Endothelial cell of umbilical vein (primary cell): ENCODE measurements at regions not wholly inside any gene's neighbourhood (a gene's known extent, or its start where the extent isn't known, plus 50 kb on each side); places are given as distances from the start of the nearest gene placed in this dataset.
"Not testable (repeated sequence)": the region's sequence is repeated elsewhere in the genome, so short reads cannot be mapped to it uniquely, and the experiment has no call there.

Experiments
- BruUV-seq: library from RNA; stranded (reverse); fragments of 400-500 nt; replicated peaks from 2 replicates; lab custom pipeline; 2021; lab: Mats Ljungman, UMichigan
- CTCF ChIA-PET: fragments of 300-600, 350-600 bp; sonication (Branson Sonifier 250); formaldehyde crosslinking; loops from one replicate; lab custom pipeline; 2021; ENCODE audit warnings: antibody characterized with exemption, inconsistent platforms; lab: Charles Lee
- POLR2A ChIA-PET: fragments of 300-600, 350-600 bp; sonication (Branson Sonifier 250); formaldehyde crosslinking; loops from one replicate; lab custom pipeline; 2021; ENCODE audit warnings: antibody characterized with exemption, inconsistent platforms; lab: Charles Lee
- DNase-seq: peaks from one replicate; pipeline ENCODE4 v3.0.0-alpha.2; 2011; ENCODE audit warnings: low read depth, low spot score
- FAIRE-seq: peaks from 2 replicates; lab custom pipeline; 2011; peaks lifted over from hg19 to GRCh38; lab: Jason Lieb, UNC
- H2AFZ ChIP-seq: 2 replicates; pipeline ENCODE4 v1.6.0; 2012; ENCODE audit warnings: low read depth, low read length, control low read depth, inconsistent platforms
- H3K27ac ChIP-seq: 2 replicates; pipeline ENCODE4 v1.5.1; 2011; ENCODE audit warnings: low read depth, mild to moderate bottlenecking, control low read depth, low read length, moderate library complexity; ENCODE audit not compliant: insufficient read depth
- H3K27me3 ChIP-seq, 2 experiments: 2 replicates each; pipeline versions ENCODE4 v1.6.0 to v1.6.1; 2011; ENCODE audit warnings: low read length in 2 of 2, mixed read lengths in 1 of 2; ENCODE audit not compliant: control insufficient read depth in 2 of 2, insufficient read depth in 2 of 2
- H3K36me3 ChIP-seq, 2 experiments: 2 replicates in 1 of 2; 3 replicates in 1 of 2; pipeline ENCODE4 v1.5.1; 2011; ENCODE audit warnings: low read length in 2 of 2, mild to moderate bottlenecking in 1 of 2, moderate library complexity in 1 of 2; ENCODE audit not compliant: control insufficient read depth in 2 of 2, insufficient read depth in 2 of 2; ENCODE audit errors: extremely low read depth in 1 of 2
- H3K4me1 ChIP-seq: 3 replicates; pipeline ENCODE4 v1.5.1; 2011; ENCODE audit warnings: mild to moderate bottlenecking, low read length; ENCODE audit not compliant: control insufficient read depth, insufficient read depth; ENCODE audit errors: extremely low read depth
- H3K4me2 ChIP-seq: 2 replicates; pipeline ENCODE4 v1.6.1; 2011; ENCODE audit warnings: low read length, control low read depth, mixed read lengths; ENCODE audit not compliant: insufficient read depth
- H3K4me3 ChIP-seq, 3 experiments: fragments of 200-600 bp in 1 of 3; sonication (generic), shearing (Covaris generic) in 1 of 3; replicated peaks in 1 of 3; 2 replicates each; pipeline ENCODE4 v1.5.1; 2011 to 2016; ENCODE audit warnings: control low read depth in 3 of 3, low read length in 3 of 3, mild to moderate bottlenecking in 2 of 3, inconsistent platforms in 1 of 3, low read depth in 1 of 3, moderate library complexity in 1 of 3; ENCODE audit not compliant: insufficient read depth in 1 of 3
- H3K79me2 ChIP-seq: 2 replicates; pipeline ENCODE4 v1.6.0; 2012; ENCODE audit warnings: low read length, inconsistent platforms; ENCODE audit not compliant: control insufficient read depth, insufficient read depth
- H3K9ac ChIP-seq: replicated peaks from 2 replicates; pipeline ENCODE3; 2011; ENCODE audit warnings: low read length, control low read depth; ENCODE audit not compliant: insufficient read depth; ENCODE audit errors: extremely low read depth
- H3K9me1 ChIP-seq: replicated peaks from 3 replicates; pipeline ENCODE4 v1.6.0; 2011; ENCODE audit warnings: mild to moderate bottlenecking, low read length; ENCODE audit not compliant: control insufficient read depth, insufficient read depth; ENCODE audit errors: extremely low read depth
- H3K9me3 ChIP-seq: replicated peaks from 2 replicates; pipeline ENCODE4 v1.5.1; 2012; ENCODE audit warnings: low read length, inconsistent platforms; ENCODE audit not compliant: control insufficient read depth, insufficient read depth
- H4K20me1 ChIP-seq: replicated peaks from 2 replicates; pipeline ENCODE3; 2011; ENCODE audit warnings: mild to moderate bottlenecking, low read length; ENCODE audit not compliant: control insufficient read depth, insufficient read depth; ENCODE audit errors: extremely low read depth
- EZH2 ChIP-seq: IDR thresholded peaks from 2 replicates; pipeline ENCODE4 v1.6.1; 2012; ENCODE audit warnings: borderline replicate concordance, low read depth, mild to moderate bottlenecking, moderate library complexity, low read length, inconsistent platforms; ENCODE audit not compliant: severe bottlenecking
- dilution Hi-C: fragments of 300-500 bp; cut with MboI; formaldehyde crosslinking; loops from one replicate; pipeline ENCODE4 v1.15.0; 2019; ENCODE audit warnings: low sequenced_read_pairs; ENCODE audit not compliant: extremely low pct_ligation_motif_present
- intact Hi-C: fragments of 100-400 bp; cut with micrococcal nuclease; formaldehyde crosslinking; loops from one replicate; pipeline ENCODE4 v1.10.0; 2022

GRCh38 chr17:62138676-62139121 lies 73.6 kb upstream of the MED13 start:
- H2AFZ ChIP-seq = peak overlapping the region; percentile 30
- H3K9me3 ChIP-seq, CTCF ChIA-PET, H3K9ac ChIP-seq, FAIRE-seq, H3K79me2 ChIP-seq, DNase-seq, POLR2A ChIA-PET, BruUV-seq, H3K27ac ChIP-seq, H3K27me3 ChIP-seq, H3K4me1 ChIP-seq, H3K9me1 ChIP-seq, H3K4me2 ChIP-seq, intact Hi-C loops, H3K4me3 ChIP-seq, dilution Hi-C loops, H3K36me3 ChIP-seq, H4K20me1 ChIP-seq: not testable (repeated sequence)
- TF ChIP-seq EZH2 = peak; percentile 47

- intact Hi-C loops, H4K20me1 ChIP-seq, DNase-seq, H2AFZ ChIP-seq, H3K36me3 ChIP-seq, H3K9ac ChIP-seq, H3K4me2 ChIP-seq, dilution Hi-C loops, FAIRE-seq, H3K79me2 ChIP-seq, H3K4me3 ChIP-seq, H3K27me3 ChIP-seq, CTCF ChIA-PET, BruUV-seq, H3K4me1 ChIP-seq, H3K27ac ChIP-seq, H3K9me1 ChIP-seq, POLR2A ChIA-PET, H3K9me3 ChIP-seq: not testable (repeated sequence)
- TF ChIP-seq EZH2 = peak; percentile 74
Observed at GRCh38 chr17:62137734-62138624, 72.9 kb upstream of the MED13 start.

- H3K27me3 ChIP-seq, H3K9ac ChIP-seq, H3K79me2 ChIP-seq, H2AFZ ChIP-seq, H4K20me1 ChIP-seq, H3K4me1 ChIP-seq, H3K27ac ChIP-seq, H3K4me2 ChIP-seq, H3K4me3 ChIP-seq, H3K9me1 ChIP-seq, dilution Hi-C loops, DNase-seq, FAIRE-seq, H3K9me3 ChIP-seq, intact Hi-C loops, BruUV-seq, POLR2A ChIA-PET, H3K36me3 ChIP-seq: not testable (repeated sequence)
- CTCF ChIA-PET = interaction anchor here (1.6 kb wide), 1 partner anchor 23 kb away, joined by 3 read pairs; no protein-coding TSS in a partner anchor
Observed at GRCh38 chr17:62137013-62137733, 72.1 kb upstream of the MED13 start.
